HG02884 (cell line): ENCODE measurements at regions not wholly inside any gene's neighbourhood (a gene's known extent, or its start where the extent isn't known, plus 50 kb on each side); places are given as distances from the start of the nearest gene placed in this dataset.
"Not testable (repeated sequence)": the region's sequence is repeated elsewhere in the genome, so short reads cannot be mapped to it uniquely, and the experiment has no call there.

Experiments used
- ATAC-seq: cut with Tn5 transposase; IDR thresholded peaks from one replicate; pipeline ENCODE4 v1.9.1; 2021; ENCODE audit warnings: mild to moderate bottlenecking, moderate library complexity; ENCODE audit not compliant: unreplicated experiment

DNA sequence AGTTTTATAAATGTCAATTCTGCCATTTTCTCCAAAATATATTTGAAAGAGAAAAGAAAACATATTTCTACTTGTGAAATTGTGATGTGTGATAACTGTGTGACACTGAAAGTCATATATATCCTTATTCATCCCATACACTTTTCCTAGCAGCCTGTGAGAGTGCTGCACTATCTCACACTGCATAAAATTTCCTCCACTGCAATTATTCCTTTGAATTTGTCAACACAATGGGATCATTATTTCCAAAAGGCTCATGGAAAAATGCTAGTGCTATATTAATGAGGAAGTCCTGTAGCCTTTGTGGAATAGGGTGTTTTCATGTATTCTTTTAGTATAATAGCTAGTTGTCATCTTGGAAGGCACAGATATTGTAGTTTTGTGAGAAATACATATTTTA is 504.1 kb downstream of the RPL10L start:
- ATAC-seq, result no peak

DNA sequence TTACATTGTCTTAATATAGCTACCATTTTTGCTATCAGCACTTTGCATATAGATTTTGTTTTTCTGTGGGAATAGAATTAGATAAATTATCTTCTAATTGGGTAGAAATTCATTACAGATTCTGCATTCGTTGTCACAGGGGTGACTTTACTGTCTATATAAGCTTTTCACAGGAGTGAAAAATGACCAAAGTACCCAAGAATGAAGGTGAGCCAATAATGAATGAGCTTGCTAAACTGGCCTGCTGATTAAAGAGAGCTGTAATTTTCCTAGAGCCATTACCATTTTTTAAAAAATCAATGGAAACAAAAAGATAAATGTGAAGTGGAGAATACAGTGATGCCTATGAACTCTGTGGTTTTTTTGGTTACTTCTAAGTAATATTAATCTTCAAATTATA is 504.6 kb downstream of the RPL10L start:
- ATAC-seq, result no peak

DNA sequence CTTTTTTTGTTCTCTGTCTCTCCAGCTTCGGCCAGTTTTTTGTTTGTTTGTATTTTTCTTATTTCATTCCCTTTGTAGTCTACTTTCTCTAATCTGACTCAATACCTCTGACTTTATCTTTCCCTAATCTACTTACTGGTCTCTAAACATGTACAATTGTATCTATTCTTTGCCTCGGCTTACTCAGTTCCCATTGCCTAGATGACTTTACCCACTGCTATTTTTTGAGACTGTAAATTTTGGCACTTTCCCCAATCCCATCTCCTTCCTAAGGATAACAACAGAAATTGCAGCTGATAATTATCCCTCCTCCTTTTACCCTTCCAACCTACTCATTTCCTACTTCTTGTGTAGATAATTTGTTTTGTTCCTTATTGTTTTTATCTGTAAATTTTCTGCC is 511.1 kb downstream of the RPL10L start:
- no peak for ATAC-seq

DNA sequence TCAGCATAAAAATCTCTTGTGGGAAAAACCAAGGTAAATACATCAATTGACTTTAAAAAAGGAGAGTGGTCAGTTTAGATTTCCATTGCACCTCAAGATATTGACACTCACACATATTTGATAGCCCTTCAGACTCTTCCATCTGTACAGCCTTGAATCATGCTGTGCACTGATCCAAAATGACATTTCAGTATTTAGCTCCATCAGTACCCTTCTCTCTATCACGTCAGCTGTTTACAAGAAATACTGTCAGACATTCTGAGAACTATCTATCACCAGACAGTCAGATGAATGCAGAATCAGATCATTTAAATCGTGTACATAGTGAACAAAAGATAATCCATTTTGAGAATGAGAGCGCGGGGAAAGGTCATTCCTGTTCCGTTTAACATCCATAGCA is 511.9 kb downstream of the RPL10L start:
- no peak for ATAC-seq

DNA sequence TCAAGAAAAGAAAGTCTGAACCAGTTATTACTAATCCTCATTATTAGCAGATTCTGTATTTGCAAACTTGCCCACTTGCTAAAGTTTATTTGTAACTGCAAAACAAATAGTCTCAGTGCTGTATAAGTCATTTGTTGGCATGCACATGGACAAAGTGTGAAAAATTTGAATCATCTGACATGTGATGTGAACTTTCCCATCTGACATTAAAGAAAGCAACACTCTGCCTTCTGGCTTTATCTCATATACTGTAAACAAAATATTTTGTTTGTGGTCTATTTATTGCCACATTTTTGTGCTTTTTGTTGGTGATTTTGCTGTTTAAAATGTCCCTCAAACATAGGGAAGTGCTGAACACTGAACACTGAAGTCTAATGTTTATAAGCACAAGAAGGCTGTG is 513.8 kb downstream of the RPL10L start:
- ATAC-seq, result no peak

DNA sequence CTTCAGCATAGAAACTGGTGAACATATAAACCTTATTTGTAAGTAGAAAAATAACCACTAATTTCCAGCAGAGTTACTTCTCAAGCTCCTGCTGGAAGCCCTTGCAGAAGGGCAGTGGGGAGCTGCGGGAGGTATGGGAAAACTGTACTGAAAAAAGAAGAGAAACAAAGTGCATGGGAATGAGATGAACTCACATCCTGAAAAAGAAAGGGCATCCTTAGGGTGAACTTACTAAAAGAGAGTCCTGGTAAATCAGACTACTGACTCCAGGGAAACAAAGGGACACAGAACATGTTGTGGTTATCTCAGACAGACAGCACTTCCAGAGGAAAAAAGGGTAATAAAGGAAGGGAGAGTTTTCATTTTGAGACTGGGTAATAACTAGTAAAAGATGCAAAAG is 515.1 kb downstream of the RPL10L start:
- ATAC-seq, result no peak

DNA sequence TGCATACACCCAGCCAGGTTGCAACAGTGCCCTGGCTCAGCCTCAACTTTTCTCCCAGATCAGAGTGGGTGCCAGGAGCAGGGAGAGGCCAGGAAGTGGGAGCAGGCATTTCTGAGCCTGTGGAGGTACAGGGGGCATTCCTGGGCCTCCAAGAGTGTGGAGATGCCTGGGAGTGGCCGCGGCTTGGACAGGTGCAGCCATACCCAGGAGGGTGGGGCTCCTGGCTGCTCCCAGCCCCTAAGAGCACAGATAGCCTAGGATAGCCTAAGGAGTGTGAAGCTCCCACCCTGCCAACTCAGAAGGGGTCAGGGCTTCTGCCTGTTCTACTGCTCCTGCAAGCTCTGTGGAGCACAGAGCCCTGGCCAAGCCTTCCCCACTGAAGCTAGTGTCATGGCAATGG is 543.4 kb downstream of the RPL10L start:
- ATAC-seq, result no peak

DNA sequence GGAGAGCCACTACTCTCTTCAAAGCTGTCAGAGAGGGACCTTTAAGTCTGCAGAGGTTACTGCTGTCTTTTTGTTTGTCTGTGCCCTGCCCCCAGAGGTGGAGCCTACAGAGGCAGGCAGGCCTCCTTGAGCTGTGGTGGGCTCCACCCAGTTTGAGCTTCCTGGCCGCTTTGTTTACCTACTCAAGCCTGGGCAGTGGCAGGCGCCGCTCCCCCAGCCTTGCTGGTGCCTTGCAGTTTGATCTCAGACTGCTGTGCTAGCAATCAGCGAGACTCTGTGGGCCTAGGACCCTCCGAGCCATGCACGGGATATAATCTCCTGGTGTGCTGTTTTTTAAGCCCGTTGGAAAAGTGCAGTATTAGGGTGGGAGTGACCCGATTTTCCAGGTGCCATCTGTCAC is 550.7 kb downstream of the RPL10L start:
- not testable (repeated sequence) for ATAC-seq

DNA sequence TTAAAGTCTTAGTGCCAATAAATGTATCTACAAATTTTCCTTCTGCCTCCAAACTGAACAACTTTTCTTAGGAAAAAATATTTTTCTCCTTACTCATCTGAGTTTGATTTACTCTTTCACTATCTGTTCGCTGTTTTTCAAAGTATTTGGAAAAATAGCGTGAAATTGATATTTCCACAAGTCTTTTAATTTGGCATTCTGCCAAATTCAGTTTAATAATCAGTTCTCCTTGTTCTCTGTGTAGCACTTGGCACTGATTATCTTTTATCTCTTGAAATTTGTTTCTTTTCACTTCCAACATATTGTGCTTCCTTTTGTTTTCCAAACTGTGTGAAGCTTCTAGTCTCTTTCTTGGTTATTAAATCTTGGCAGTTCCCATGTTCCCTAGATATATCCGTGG is 559.8 kb downstream of the RPL10L start:
- ATAC-seq, result no peak

DNA sequence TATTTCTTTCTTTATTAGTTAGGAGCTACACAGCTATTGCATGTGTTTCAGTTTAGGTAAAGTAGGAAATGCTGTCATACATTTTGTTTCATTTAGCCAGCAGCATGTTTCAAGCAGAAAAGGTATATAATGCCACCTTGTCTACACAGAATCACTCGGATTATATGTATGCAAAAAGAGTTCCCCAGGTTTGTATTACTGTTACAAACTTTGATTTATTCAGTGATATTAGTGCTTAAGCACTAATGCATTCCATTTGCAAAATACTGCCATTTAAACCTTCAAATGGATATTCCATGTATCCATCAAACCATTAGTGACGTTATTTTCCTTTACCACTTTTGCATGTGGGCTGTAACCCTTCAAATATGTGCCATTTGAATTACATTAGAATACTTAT is 564.0 kb downstream of the RPL10L start:
- no peak for ATAC-seq

DNA sequence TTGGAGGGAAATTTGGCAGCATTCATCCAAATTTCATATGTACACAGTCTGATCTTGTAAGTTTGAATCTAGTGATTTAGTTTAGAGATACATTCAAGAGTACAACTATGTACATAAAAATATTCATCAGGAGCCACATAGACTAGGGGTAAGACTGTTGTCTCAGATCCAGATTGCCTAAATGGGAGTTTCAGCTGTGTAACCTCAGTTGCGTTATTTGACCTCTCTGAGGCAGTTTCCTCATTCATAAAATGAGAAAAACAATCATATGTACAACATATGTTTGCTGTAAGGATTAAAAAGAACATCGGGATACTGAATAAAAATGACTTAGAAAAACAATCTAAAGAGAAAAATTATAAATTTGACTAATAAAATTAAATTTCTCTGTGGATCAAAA is 577.5 kb downstream of the RPL10L start:
- no peak for ATAC-seq

DNA sequence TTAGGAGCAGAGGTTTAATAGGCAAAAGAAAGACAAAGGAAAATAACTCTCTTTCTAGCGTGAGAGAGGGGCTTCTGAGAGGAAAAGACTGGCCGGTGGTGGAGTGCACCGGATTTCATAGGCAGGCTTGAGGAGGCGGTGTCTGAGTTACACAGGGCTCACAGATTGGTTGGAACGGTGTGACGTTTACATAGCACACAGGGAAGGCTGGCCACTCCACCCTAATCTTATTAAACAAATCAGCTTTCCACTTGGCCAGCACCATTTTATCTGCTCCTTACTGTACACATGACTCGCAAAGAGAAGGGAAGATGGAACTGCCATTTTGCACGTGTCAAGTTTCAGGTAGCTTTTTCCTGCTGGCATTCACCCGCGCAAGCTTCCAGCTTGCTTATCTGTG is 587.7 kb downstream of the RPL10L start:
- no peak for ATAC-seq

DNA sequence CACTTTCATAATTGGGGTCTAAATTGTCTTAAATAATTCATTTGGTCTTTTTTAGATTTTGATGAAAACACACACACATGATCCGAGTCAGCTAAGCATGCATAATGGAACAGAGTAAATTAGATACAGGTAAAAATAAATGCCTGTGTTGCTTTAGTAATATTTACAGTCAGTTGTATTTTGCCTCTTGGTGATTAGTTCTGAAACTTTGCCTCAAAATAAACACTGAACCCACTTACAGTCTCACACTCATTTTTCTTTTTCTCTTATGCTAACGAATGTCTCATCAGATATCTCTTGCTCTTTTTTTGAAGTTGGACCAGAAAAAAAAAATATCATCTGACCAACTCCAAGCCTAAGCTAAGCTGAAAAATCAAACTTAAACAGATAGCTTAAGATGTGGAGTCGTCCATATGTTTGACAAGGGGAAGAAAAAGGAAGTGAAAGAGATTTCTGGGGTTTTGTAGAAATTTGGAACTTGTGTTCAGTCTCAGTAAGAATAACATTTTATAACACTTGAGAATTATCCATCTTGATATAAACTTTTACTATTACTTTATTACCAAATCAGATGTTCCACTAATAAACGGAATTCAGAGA is 592.5 kb downstream of the RPL10L start:
- no peak for ATAC-seq

DNA sequence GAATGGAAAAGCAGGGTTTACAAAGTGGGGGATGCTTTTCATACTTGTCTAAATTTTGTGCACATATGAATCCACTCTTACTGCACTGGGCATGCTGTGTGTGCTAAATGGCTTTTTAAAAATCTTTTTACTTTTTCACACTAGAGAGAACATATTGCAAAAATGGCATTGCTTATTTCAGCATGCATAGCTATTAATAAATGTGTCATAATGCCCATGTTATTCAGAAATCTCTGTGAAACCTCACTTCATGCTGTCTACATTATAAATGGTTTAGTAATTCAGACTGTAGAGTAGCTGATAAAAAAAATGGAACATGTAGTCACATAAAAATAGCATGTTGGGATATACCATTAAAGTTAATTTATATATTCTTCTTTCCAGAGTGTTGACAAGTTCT is 593.8 kb downstream of the RPL10L start:
- ATAC-seq, result no peak

DNA sequence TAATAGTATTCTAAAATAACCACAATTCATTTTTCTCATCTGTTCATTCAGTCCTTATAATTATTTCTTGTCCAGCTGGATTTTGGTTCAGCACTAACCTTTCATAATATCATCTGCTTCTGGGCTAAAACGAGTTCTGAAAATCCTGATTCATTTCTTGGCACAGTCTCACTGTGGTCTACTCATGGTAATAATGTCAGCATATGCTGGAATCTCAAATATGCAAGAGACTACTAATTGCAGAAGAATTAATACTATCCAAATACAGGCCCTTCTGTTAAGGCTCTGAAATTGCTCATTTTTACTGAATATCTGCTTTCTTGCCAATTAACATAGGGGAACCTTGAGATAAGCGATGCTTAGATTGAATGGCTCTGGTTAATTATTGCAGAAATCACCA is 597.1 kb downstream of the RPL10L start:
- no peak for ATAC-seq

DNA sequence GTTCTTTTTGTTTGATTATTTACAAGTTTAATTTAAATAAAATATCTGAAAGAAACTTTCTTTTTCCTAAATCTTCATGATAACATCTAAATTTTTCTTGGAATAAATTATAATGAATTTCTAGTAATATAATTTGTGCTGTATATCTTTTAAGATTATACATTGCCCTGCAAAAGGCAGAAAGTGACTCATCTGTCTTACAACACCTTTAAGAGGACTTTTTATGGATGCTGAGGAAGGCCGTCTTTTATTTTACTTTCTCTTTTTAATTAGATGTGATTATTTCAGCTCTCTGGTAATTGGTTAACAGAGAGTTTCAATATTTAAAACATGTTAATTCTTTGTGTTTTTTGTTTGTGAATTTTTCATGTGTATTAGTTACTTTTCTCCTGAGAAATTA is 598.4 kb downstream of the RPL10L start:
- no peak for ATAC-seq

DNA sequence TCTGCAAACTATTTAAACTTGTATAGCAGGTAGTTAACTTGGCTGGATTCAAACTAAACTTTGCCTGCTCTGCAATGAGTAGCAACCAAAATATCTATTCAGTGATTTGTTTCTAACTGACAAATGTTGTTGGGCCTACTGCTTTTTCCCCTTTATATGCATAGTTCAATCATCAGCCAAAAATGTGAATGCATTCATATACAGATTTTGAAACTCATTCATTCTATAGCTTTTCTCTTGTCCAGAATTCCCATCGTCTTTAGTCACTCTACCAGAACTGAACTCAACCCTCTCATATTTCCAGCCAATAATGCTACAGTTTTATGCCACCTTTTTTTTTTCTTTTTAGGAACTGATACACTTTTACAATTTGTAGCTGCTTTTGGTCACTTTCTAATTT is 599.8 kb downstream of the RPL10L start:
- no peak for ATAC-seq

DNA sequence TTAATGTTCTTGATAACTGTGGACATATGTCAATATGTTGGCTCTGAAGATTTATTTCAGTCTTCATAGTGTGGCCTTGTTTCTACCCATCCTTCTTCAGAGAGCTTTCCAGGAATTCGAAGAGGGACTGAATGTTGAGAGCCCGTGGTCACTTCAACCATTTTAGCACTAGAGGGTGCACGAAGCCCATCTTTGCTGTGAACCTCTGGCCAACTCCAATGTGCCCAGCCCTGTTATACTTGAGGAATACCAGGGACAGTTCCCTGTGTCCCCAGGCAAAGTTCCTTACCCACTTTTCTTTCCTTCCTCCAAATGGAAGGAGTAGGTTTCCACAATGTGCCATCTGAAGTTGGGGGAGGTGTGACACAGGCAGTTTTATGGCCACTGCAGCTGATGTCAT is 603.5 kb downstream of the RPL10L start:
- no peak for ATAC-seq

DNA sequence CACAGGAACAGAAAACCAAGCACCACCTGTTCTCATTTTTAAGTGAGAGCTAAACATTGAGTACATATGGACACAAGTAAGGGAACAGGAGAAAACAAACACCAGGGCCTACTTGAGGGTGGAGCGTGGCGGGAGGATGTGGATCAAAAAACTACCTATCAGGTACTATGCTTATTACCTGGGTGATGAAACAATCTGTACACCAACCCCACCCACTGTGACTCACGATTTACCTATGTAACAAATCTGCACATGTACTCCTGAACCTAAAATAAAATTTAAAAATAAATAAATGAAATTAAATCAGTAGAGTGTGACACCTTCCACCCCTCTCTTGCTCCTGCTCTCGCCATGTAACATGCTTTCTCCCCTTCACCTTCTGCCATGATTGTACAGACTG is 615.5 kb downstream of the RPL10L start:
- ATAC-seq, result no peak

DNA sequence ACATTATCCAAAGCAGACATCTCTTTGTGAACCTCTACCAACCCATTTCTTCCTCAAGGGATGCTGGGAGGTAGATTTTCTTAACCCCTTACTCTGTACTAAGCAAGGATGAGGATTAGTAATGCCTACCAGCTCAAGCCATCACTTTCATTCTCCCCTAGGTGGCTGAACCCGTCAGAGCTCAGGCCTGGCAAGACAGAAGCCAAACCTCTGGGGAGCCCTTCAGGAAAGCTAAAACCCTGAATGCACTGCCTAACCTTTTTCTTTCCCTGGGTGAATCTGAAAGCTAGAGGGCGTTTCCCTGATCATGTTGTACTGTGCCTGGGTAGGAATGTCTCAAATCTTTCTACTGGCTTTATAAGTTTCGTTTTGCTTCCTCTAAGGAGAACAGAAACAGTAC is 617.3 kb downstream of the RPL10L start:
- no peak for ATAC-seq

DNA sequence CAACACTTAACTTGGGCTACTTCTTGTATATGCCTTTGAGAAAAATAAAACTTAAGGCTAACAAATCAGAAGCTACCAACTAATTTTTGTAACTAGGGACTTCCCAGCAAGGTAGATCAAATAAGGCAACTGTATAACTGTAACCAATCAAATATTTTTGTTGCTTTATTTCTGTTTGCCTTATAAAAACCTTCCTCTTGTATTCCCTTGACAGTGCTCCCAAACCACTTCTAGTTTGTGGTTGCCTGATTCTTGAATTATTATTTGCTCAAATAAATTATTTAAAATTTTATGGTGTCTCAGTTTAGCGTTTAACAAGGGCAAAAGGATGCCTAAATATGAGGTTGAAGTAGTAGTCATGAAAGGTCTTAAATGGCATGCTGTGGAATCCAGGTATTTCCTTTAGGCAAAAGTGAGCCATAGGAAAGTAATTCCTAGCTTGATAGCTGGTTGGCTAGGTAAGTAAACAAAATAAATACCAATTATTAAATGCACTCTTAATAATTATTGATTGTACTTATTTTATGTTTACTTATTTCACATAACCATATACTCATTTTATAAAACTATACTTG is 632.6 kb downstream of the RPL10L start:
- ATAC-seq, result no peak

DNA sequence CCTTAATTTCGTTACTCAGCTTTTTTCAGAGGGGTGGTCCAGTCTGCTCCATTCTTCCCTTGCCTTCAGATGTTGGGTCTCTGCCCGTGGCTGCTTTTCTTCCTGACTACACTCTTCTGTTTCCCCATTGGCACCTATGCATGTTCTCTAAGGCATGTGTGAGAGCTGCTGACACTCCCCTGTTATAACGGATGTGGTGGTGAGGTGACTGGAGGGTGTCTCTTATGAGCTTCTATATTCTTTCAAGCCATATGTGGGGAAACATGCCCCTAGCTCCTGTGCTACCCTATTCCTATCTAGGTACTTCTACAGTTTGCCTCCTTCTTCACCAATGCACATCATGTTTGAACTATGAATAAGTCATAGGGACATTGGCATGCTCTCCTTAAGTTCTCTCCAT is 643.2 kb downstream of the RPL10L start:
- ATAC-seq, result no peak

DNA sequence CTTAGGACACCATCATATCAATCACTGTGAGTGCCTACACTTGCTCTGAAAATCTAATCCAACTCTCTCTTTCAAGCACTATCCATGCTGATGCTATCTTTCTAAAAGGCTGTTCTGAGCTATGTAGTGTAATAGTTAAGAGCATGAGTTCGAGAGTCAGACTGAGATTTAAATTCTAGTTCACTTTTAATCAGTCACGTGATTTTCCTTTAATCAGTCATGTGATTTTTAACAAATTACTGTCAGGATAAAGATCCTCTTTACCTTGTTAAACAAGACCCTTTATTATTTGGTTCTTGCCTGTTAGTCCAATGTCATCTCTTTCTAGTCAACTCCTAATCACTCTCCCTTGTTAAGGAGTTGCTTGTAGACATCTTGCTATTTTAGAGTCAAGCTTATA is 653.0 kb downstream of the RPL10L start:
- no peak for ATAC-seq
